ENCODE measurements at regions not wholly inside any gene's neighbourhood (a gene's known extent, or its start where the extent isn't known, plus 50 kb on each side); places are given as distances from the start of the nearest gene placed in this dataset.

DNA sequence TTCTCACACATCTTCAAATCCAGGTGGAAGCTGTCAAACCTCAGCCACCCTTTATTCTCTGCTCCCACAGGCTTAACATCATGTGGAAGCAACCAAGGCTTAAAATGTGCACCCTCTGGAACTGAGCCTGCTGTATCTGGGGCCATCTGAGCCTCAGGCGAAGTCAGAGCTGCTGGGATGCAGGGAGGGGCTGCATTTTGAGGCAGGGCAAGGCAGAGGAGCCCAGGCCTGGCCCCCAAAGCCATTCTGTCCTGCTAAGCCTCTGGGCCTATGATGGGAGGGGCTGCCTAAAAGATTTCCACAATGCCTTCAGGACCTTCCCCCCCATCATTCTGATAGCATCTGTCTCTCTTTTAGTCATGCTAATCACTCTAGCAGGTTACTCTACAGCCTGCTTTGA, 51.7 kb upstream of the COBL start:
- TF ChIP-seq CTCF (IDR thresholded peaks at IDR 0.05) = no peak
- TF ChIP-seq POLR2A (IDR thresholded peaks at IDR 0.05) = no peak
- TF ChIP-seq POLR2AphosphoS5 (IDR thresholded peaks at IDR 0.05) = no peak

All from breast epithelium (tissue), 3 donors.